GM10248 (cell line): ENCODE measurements at regions not wholly inside any gene's neighbourhood (a gene's known extent, or its start where the extent isn't known, plus 50 kb on each side); places are given as distances from the start of the nearest gene placed in this dataset.

Source experiments
- CTCF ChIA-PET: fragments of 300-600 bp; sonication (Branson Sonifier 250); formaldehyde crosslinking; extraction: SDS; loops from one replicate; lab custom pipeline; 2021; ENCODE audit warnings: antibody characterized with exemption; lab: Yijun Ruan, JAX
- POLR2A ChIA-PET: fragments of 350-650 bp; sonication (Branson Sonifier 250); formaldehyde crosslinking; extraction: SDS; loops from one replicate; lab custom pipeline; 2020; ENCODE audit warnings: antibody characterized with exemption; lab: Yijun Ruan, JAX
- DNase-seq: peaks from one replicate; pipeline ENCODE4 v3.0.0; 2012; ENCODE audit errors: extremely low spot score
- CTCF ChIP-seq: IDR thresholded peaks from 2 replicates; pipeline ENCODE4 v1.5.1; 2012; ENCODE audit warnings: mild to moderate bottlenecking, low read depth; ENCODE audit errors: extremely low read depth, missing control alignments, control extremely low read depth

GRCh38 chr4:60885011-60885410 is 315.1 kb upstream of the ADGRL3 start:
- ChIA-PET CTCF (interaction anchor here (0.7 to 1.3 kb wide), 2 partner anchors 16 to 18 kb away, joined by 3 to 4 read pairs; no protein-coding TSS in a partner anchor), POLR2A (no interaction called here)
- TF ChIP-seq CTCF: no peak
- DNase-seq: no peak

GRCh38 chr4:60890743-60891142 is 309.4 kb upstream of the ADGRL3 start:
- no peak for DNase-seq
- ChIA-PET POLR2A (no interaction called here), CTCF (interaction anchor here (2.1 kb wide), 1 partner anchor 13 kb away, joined by 6 read pairs; no protein-coding TSS in a partner anchor)
- no peak for TF ChIP-seq CTCF

GRCh38 chr4:60891947-60892346 is 308.2 kb upstream of the ADGRL3 start:
- TF ChIP-seq CTCF: no peak
- DNase-seq: no peak
- ChIA-PET CTCF (interaction anchor here (2.1 kb wide), 1 partner anchor 11 kb away, joined by 6 read pairs; no protein-coding TSS in a partner anchor), POLR2A (no interaction called here)

- no peak for DNase-seq
- ChIA-PET CTCF (no interaction called here), POLR2A (no interaction called here)
- no peak for TF ChIP-seq CTCF
Observed at GRCh38 chr4:60897415-60897814, 302.7 kb upstream of the ADGRL3 start.

- DNase-seq: no peak
- no peak for TF ChIP-seq CTCF
- ChIA-PET CTCF (no interaction called here), POLR2A (no interaction called here)
Observed at GRCh38 chr4:60905162-60905561, 295.0 kb upstream of the ADGRL3 start.

- POLR2A ChIA-PET: no interaction called here
- no peak for TF ChIP-seq CTCF
- DNase-seq: no peak
- CTCF ChIA-PET: no interaction called here
Observed at GRCh38 chr4:60911127-60911526, 289.0 kb upstream of the ADGRL3 start.
